ENCODE measurements at regions not wholly inside any gene's neighbourhood (a gene's known extent, or its start where the extent isn't known, plus 50 kb on each side); places are given as distances from the start of the nearest gene placed in this dataset.
"Not testable (repeated sequence)": the region's sequence is repeated elsewhere in the genome, so short reads cannot be mapped to it uniquely, and the experiment has no call there.

GRCh38 chrX:95791876-95792275, 892.8 kb upstream of the DIAPH2 start:
- DNase-seq (ENCODE audit: low read depth), result no peak

- DNase-seq (ENCODE audit: low read depth), result no peak
Observed at GRCh38 chrX:95797344-95797743, 887.3 kb upstream of the DIAPH2 start.

GRCh38 chrX:95823796-95824195, 860.8 kb upstream of the DIAPH2 start:
- no peak for DNase-seq (ENCODE audit: low read depth)

GRCh38 chrX:95835223-95835622, 849.4 kb upstream of the DIAPH2 start:
- DNase-seq (ENCODE audit: low read depth), result no peak

- no peak for DNase-seq (ENCODE audit: low read depth)
Observed at GRCh38 chrX:95836517-95836916, 848.1 kb upstream of the DIAPH2 start.

GRCh38 chrX:95841863-95842262, 842.8 kb upstream of the DIAPH2 start:
- no peak for DNase-seq (ENCODE audit: low read depth)

- DNase-seq (ENCODE audit: low read depth), result no peak
Observed at GRCh38 chrX:95860127-95860526, 824.5 kb upstream of the DIAPH2 start.

- DNase-seq (ENCODE audit: low read depth), result no peak
Observed at GRCh38 chrX:95875661-95876060, 809.0 kb upstream of the DIAPH2 start.

- DNase-seq (ENCODE audit: low read depth), result no peak
Observed at GRCh38 chrX:95878874-95879273, 805.8 kb upstream of the DIAPH2 start.

GRCh38 chrX:95884186-95884585, 800.5 kb upstream of the DIAPH2 start:
- DNase-seq (ENCODE audit: low read depth), result no peak

- no peak for DNase-seq (ENCODE audit: low read depth)
Observed at GRCh38 chrX:95885074-95885473, 799.6 kb upstream of the DIAPH2 start.

GRCh38 chrX:95889279-95889678, 795.4 kb upstream of the DIAPH2 start:
- no peak for DNase-seq (ENCODE audit: low read depth)

- no peak for DNase-seq (ENCODE audit: low read depth)
Observed at GRCh38 chrX:95893636-95894035, 791.0 kb upstream of the DIAPH2 start.

- DNase-seq (ENCODE audit: low read depth), result peak; percentile 79
Observed at GRCh38 chrX:95903490-95903889, 781.2 kb upstream of the DIAPH2 start.

GRCh38 chrX:95903975-95904374, 780.7 kb upstream of the DIAPH2 start:
- no peak for DNase-seq (ENCODE audit: low read depth)

- DNase-seq (ENCODE audit: low read depth), result peak; percentile 68
Observed at GRCh38 chrX:95907081-95907480, 777.6 kb upstream of the DIAPH2 start.

- no peak for DNase-seq (ENCODE audit: low read depth)
Observed at GRCh38 chrX:95911062-95911461, 773.6 kb upstream of the DIAPH2 start.

GRCh38 chrX:95919605-95920004, 765.0 kb upstream of the DIAPH2 start:
- no peak for DNase-seq (ENCODE audit: low read depth)

- DNase-seq (ENCODE audit: low read depth), result no peak
Observed at GRCh38 chrX:95945528-95945927, 739.1 kb upstream of the DIAPH2 start.

- DNase-seq (ENCODE audit: low read depth), result no peak
Observed at GRCh38 chrX:95949588-95949987, 735.1 kb upstream of the DIAPH2 start.

GRCh38 chrX:95950679-95951078, 734.0 kb upstream of the DIAPH2 start:
- no peak for DNase-seq (ENCODE audit: low read depth)

GRCh38 chrX:95953564-95953963, 731.1 kb upstream of the DIAPH2 start:
- no peak for DNase-seq (ENCODE audit: low read depth)

GRCh38 chrX:95956745-95957144, 727.9 kb upstream of the DIAPH2 start:
- no peak for DNase-seq (ENCODE audit: low read depth)

- not testable (repeated sequence) for DNase-seq (ENCODE audit: low read depth)
Observed at GRCh38 chrX:95973456-95974095, 711.1 kb upstream of the DIAPH2 start.

GRCh38 chrX:95974096-95974470, 710.6 kb upstream of the DIAPH2 start:
- DNase-seq (ENCODE audit: low read depth), result no peak
